PC-9 (cell line): ENCODE measurements at regions not wholly inside any gene's neighbourhood (a gene's known extent, or its start where the extent isn't known, plus 50 kb on each side); places are given as distances from the start of the nearest gene placed in this dataset.

Experiments
- CTCF ChIP-seq: fragments of 200-600 bp; sonication (generic); conservative IDR thresholded peaks from 2 replicates; pipeline ENCODE4 v1.6.1; 2017; ENCODE audit warnings: mixed run types, antibody characterized with exemption, mild to moderate bottlenecking, moderate library complexity
- EZH2 ChIP-seq: fragments of 200-600 bp; sonication (generic); IDR thresholded peaks from 2 replicates; pipeline ENCODE4 v1.8.0; 2017; ENCODE audit warnings: antibody characterized with exemption, low read depth

GRCh38 chr5:159669559-159669958, 246.7 kb upstream of the ADRA1B start:
- TF ChIP-seq EZH2, result no peak
- TF ChIP-seq CTCF, result no peak
